ENCODE measurements at regions not wholly inside any gene's neighbourhood (a gene's known extent, or its start where the extent isn't known, plus 50 kb on each side); places are given as distances from the start of the nearest gene placed in this dataset.

- Histone ChIP-seq H3K23me2 (ENCODE audit: low read depth, low read length) (no peaks in the 10 kb centered on the region; the same call in 1 of the 2 replicates), H2BK15ac (ENCODE audit: low read length) (no peak overlapping the region), H3K79me1 (ENCODE audit: low read depth, low read length) (no peaks in the 10 kb centered on the region), H3K4ac (replicated peaks; ENCODE audit: insufficient read length, low read depth, low read length) (no peak overlapping the region), H3K9me3 (ENCODE audit: insufficient read depth in 2 of 2, low read depth in 1 of 2, low read length in 1 of 2) (no peaks in the 10 kb centered on the region), H4K8ac (ENCODE audit: extremely low read depth, insufficient read depth, low read length) (no peak overlapping the region), H2AFZ (ENCODE audit: low read length) (no peak overlapping the region), H3K4me1 (replicated peaks in 1 of 4; ENCODE audit: control insufficient read depth in 3 of 4, insufficient read depth in 4 of 4, low read length in 3 of 4) (no peaks in the 10 kb centered on the region), H3K23ac (ENCODE audit: insufficient read length) (no peak overlapping the region), H3K4me2 (ENCODE audit: insufficient read depth in 1 of 2, low read depth in 2 of 2, low read length in 2 of 2) (no peak overlapping the region), H3K79me2 (ENCODE audit: control insufficient read depth in 1 of 2, insufficient read depth in 2 of 2, low read length in 2 of 2) (no peaks in the 10 kb centered on the region), H3K14ac (ENCODE audit: insufficient read length) (no peak overlapping the region), H3K18ac (ENCODE audit: extremely low read depth, low read length) (no peak overlapping the region), H3K36me3 (ENCODE audit: control insufficient read depth in 2 of 4, insufficient read depth in 4 of 4, low read length in 3 of 4) (no peaks in the 10 kb centered on the region), H2BK120ac (replicated peaks; ENCODE audit: low read depth, low read length) (no peak overlapping the region), H3K9ac (replicated peaks in 1 of 4; ENCODE audit: extremely low read depth in 1 of 4, low read depth in 3 of 4, low read length in 3 of 4) (no peak overlapping the region), H2AK5ac (ENCODE audit: low read depth, low read length) (no peak overlapping the region), H2BK20ac (ENCODE audit: low read length) (no peak overlapping the region), H4K5ac (ENCODE audit: insufficient read length, low read depth, low read length) (no peak overlapping the region), H4K20me1 (replicated peaks in 1 of 2; ENCODE audit: control insufficient read depth in 1 of 2, insufficient read depth in 2 of 2, low read length in 2 of 2) (no peaks in the 10 kb centered on the region), H4K91ac (replicated peaks; ENCODE audit: insufficient read length, low read length) (no peak overlapping the region), H3K27me3 (replicated peaks in 1 of 4; ENCODE audit: control insufficient read depth in 3 of 4, extremely low read depth in 1 of 4, insufficient read depth in 3 of 4, low read length in 3 of 4) (no peaks in the 10 kb centered on the region), H3K27ac (ENCODE audit: low read depth, low read length) (no peak overlapping the region), H2BK5ac (ENCODE audit: low read depth, low read length) (no peak overlapping the region), H2BK12ac (ENCODE audit: low read depth, low read length) (no peak overlapping the region), H3K56ac (replicated peaks; ENCODE audit: insufficient read length, low read depth, low read length) (no peak overlapping the region), H3K4me3 (ENCODE audit: extremely low read depth in 1 of 4, insufficient read depth in 2 of 4, low read depth in 3 of 4, low read length in 4 of 4) (no peak overlapping the region)
- 96% methylated on average over 4 of the region's 4 CpGs; no CpG with 5 or more reads in 1 of the 2 experiments for WGBS, 2 experiments (ENCODE audit: extremely low coverage in 1 of 2, insufficient coverage in 1 of 2, insufficient read length in 1 of 2, insufficient replicate concordance in 2 of 2, low coverage in 1 of 2, low lambda C conversion rate in 2 of 2, missing lambda C conversion rate in 1 of 2)
- CTCF ChIA-PET (ENCODE audit: partially characterized antibody): no interaction called here
- DNase-seq (ENCODE audit: low read depth in 1 of 2, low spot score in 2 of 2) (no peak), FAIRE-seq (no peak)
- POLR2A ChIA-PET (ENCODE audit: partially characterized antibody): no interaction called here
- TF ChIP-seq SRF (IDR thresholded peaks at IDR 0.05; ENCODE audit: low read depth, low read length) (no peak), NRF1 (IDR thresholded peaks at IDR 0.05; ENCODE audit: low read depth, low read length) (no peak), JUN (IDR thresholded peaks at IDR 0.05; ENCODE audit: low read depth, low read length) (no peak), SP2 (IDR thresholded peaks at IDR 0.05; ENCODE audit: low read length) (no peak), HDAC6 (IDR thresholded peaks at IDR 0.05; ENCODE audit: low read depth, low read length) (no peak), POLR2A (IDR thresholded peaks at IDR 0.05; ENCODE audit: control extremely low read depth in 1 of 2, low read depth in 2 of 2, low read length in 2 of 2) (no peak), KDM4A (IDR thresholded peaks at IDR 0.05; ENCODE audit: low read depth, low read length, severe bottlenecking) (no peak), KDM1A (IDR thresholded peaks at IDR 0.05; ENCODE audit: borderline replicate concordance, low read length) (no peak), NANOG (IDR thresholded peaks at IDR 0.05; ENCODE audit: insufficient read depth, low read depth, low read length, poor library complexity, severe bottlenecking) (no peak), RXRA (IDR thresholded peaks at IDR 0.05; ENCODE audit: insufficient read depth, low read depth, low read length) (no peak)
Observed at GRCh38 chrX:1778817-1779216, 164.0 kb downstream of the ASMT start.

All from H1 (cell line).